ENCODE measurements at regions not wholly inside any gene's neighbourhood (a gene's known extent, or its start where the extent isn't known, plus 50 kb on each side); places are given as distances from the start of the nearest gene placed in this dataset.
"Not testable (repeated sequence)": the region's sequence is repeated elsewhere in the genome, so short reads cannot be mapped to it uniquely, and the experiment has no call there.

DNA sequence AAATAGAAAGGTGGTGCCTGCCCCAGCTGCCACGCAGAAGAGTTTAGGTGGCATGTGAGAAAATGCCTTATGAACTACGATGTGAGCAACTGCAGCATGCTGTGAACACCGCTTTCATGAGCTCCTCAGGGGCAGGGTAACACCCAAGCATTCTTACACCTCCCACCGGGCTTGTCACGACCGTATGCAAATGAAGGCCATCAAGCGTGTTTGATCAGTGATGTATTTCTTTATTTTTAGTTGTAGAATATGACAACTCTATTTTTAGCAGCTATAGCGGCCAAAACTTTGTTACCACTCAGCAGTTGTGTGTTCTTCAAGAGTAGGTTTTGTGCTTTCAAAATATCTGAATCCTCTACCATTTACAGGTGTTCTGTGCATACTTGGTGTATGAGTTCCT, 58.1 kb upstream of the SAMD11 start:
- TF ChIP-seq, protein P1, sequence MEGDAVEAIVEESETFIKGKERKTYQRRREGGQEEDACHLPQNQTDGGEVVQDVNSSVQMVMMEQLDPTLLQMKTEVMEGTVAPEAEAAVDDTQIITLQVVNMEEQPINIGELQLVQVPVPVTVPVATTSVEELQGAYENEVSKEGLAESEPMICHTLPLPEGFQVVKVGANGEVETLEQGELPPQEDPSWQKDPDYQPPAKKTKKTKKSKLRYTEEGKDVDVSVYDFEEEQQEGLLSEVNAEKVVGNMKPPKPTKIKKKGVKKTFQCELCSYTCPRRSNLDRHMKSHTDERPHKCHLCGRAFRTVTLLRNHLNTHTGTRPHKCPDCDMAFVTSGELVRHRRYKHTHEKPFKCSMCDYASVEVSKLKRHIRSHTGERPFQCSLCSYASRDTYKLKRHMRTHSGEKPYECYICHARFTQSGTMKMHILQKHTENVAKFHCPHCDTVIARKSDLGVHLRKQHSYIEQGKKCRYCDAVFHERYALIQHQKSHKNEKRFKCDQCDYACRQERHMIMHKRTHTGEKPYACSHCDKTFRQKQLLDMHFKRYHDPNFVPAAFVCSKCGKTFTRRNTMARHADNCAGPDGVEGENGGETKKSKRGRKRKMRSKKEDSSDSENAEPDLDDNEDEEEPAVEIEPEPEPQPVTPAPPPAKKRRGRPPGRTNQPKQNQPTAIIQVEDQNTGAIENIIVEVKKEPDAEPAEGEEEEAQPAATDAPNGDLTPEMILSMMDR (IDR thresholded peaks at IDR 0.05; ENCODE audit: low read depth, low read length) = not testable (repeated sequence)
- TF ChIP-seq EZH2phosphoT487 (IDR thresholded peaks at IDR 0.05; ENCODE audit: low read depth) = not testable (repeated sequence)

All from OCI-LY3 (cell line).